Endothelial cell of umbilical vein (primary cell): ENCODE measurements at regions not wholly inside any gene's neighbourhood (a gene's known extent, or its start where the extent isn't known, plus 50 kb on each side); places are given as distances from the start of the nearest gene placed in this dataset.

Experiments used
- BruUV-seq: library from RNA; stranded (reverse); fragments of 400-500 nt; replicated peaks from 2 replicates; lab custom pipeline; 2021; lab: Mats Ljungman, UMichigan
- CTCF ChIA-PET: fragments of 300-600, 350-600 bp; sonication (Branson Sonifier 250); formaldehyde crosslinking; loops from one replicate; lab custom pipeline; 2021; ENCODE audit warnings: antibody characterized with exemption, inconsistent platforms; lab: Charles Lee
- POLR2A ChIA-PET: fragments of 300-600, 350-600 bp; sonication (Branson Sonifier 250); formaldehyde crosslinking; loops from one replicate; lab custom pipeline; 2021; ENCODE audit warnings: antibody characterized with exemption, inconsistent platforms; lab: Charles Lee
- DNase-seq: peaks from one replicate; pipeline ENCODE4 v3.0.0-alpha.2; 2011; ENCODE audit warnings: low read depth, low spot score
- FAIRE-seq: peaks from 2 replicates; lab custom pipeline; 2011; peaks lifted over from hg19 to GRCh38; lab: Jason Lieb, UNC
- H2AFZ ChIP-seq: 2 replicates; pipeline ENCODE4 v1.6.0; 2012; ENCODE audit warnings: low read depth, low read length, control low read depth, inconsistent platforms
- H3K27ac ChIP-seq: 2 replicates; pipeline ENCODE4 v1.5.1; 2011; ENCODE audit warnings: low read depth, mild to moderate bottlenecking, control low read depth, low read length, moderate library complexity; ENCODE audit not compliant: insufficient read depth
- H3K27me3 ChIP-seq, 2 experiments: 2 replicates each; pipeline versions ENCODE4 v1.6.0 to v1.6.1; 2011; ENCODE audit warnings: low read length in 2 of 2, mixed read lengths in 1 of 2; ENCODE audit not compliant: control insufficient read depth in 2 of 2, insufficient read depth in 2 of 2
- H3K36me3 ChIP-seq, 2 experiments: 2 replicates in 1 of 2; 3 replicates in 1 of 2; pipeline ENCODE4 v1.5.1; 2011; ENCODE audit warnings: low read length in 2 of 2, mild to moderate bottlenecking in 1 of 2, moderate library complexity in 1 of 2; ENCODE audit not compliant: control insufficient read depth in 2 of 2, insufficient read depth in 2 of 2; ENCODE audit errors: extremely low read depth in 1 of 2
- H3K4me1 ChIP-seq: 3 replicates; pipeline ENCODE4 v1.5.1; 2011; ENCODE audit warnings: mild to moderate bottlenecking, low read length; ENCODE audit not compliant: control insufficient read depth, insufficient read depth; ENCODE audit errors: extremely low read depth
- H3K4me2 ChIP-seq: 2 replicates; pipeline ENCODE4 v1.6.1; 2011; ENCODE audit warnings: low read length, control low read depth, mixed read lengths; ENCODE audit not compliant: insufficient read depth
- H3K4me3 ChIP-seq, 3 experiments: fragments of 200-600 bp in 1 of 3; sonication (generic), shearing (Covaris generic) in 1 of 3; replicated peaks in 1 of 3; 2 replicates each; pipeline ENCODE4 v1.5.1; 2011 to 2016; ENCODE audit warnings: control low read depth in 3 of 3, low read length in 3 of 3, mild to moderate bottlenecking in 2 of 3, inconsistent platforms in 1 of 3, low read depth in 1 of 3, moderate library complexity in 1 of 3; ENCODE audit not compliant: insufficient read depth in 1 of 3
- H3K79me2 ChIP-seq: 2 replicates; pipeline ENCODE4 v1.6.0; 2012; ENCODE audit warnings: low read length, inconsistent platforms; ENCODE audit not compliant: control insufficient read depth, insufficient read depth
- H3K9ac ChIP-seq: replicated peaks from 2 replicates; pipeline ENCODE3; 2011; ENCODE audit warnings: low read length, control low read depth; ENCODE audit not compliant: insufficient read depth; ENCODE audit errors: extremely low read depth
- H3K9me1 ChIP-seq: replicated peaks from 3 replicates; pipeline ENCODE4 v1.6.0; 2011; ENCODE audit warnings: mild to moderate bottlenecking, low read length; ENCODE audit not compliant: control insufficient read depth, insufficient read depth; ENCODE audit errors: extremely low read depth
- H3K9me3 ChIP-seq: replicated peaks from 2 replicates; pipeline ENCODE4 v1.5.1; 2012; ENCODE audit warnings: low read length, inconsistent platforms; ENCODE audit not compliant: control insufficient read depth, insufficient read depth
- H4K20me1 ChIP-seq: replicated peaks from 2 replicates; pipeline ENCODE3; 2011; ENCODE audit warnings: mild to moderate bottlenecking, low read length; ENCODE audit not compliant: control insufficient read depth, insufficient read depth; ENCODE audit errors: extremely low read depth
- EZH2 ChIP-seq: IDR thresholded peaks from 2 replicates; pipeline ENCODE4 v1.6.1; 2012; ENCODE audit warnings: borderline replicate concordance, low read depth, mild to moderate bottlenecking, moderate library complexity, low read length, inconsistent platforms; ENCODE audit not compliant: severe bottlenecking
- FOS ChIP-seq: IDR thresholded peaks from 2 replicates; pipeline ENCODE4 v1.6.1; 2011; ENCODE audit warnings: mild to moderate bottlenecking, low read length, moderate library complexity, borderline replicate concordance; ENCODE audit not compliant: insufficient read depth
- GATA2 ChIP-seq: IDR thresholded peaks from 2 replicates; pipeline ENCODE4 v1.7.0; 2011; ENCODE audit warnings: low read depth, mild to moderate bottlenecking, moderate library complexity, mixed read lengths, low read length; ENCODE audit not compliant: insufficient read length, insufficient read depth
- JUN ChIP-seq: IDR thresholded peaks from 2 replicates; pipeline ENCODE4 v1.6.1; 2011; ENCODE audit warnings: borderline replicate concordance, low read depth; ENCODE audit not compliant: insufficient read length, insufficient read depth
- MYC ChIP-seq: IDR thresholded peaks from one replicate; pipeline ENCODE4 v1.6.1; 2011; ENCODE audit warnings: mild to moderate bottlenecking, low read depth, low read length
- POLR2A ChIP-seq: IDR thresholded peaks from 2 replicates; pipeline ENCODE4 v1.6.1; 2012; ENCODE audit warnings: low read depth, mild to moderate bottlenecking, control low read depth, low read length
- POLR2AphosphoS5 ChIP-seq: IDR thresholded peaks from 2 replicates; pipeline ENCODE4 v1.6.1; 2012; ENCODE audit warnings: low read depth, mild to moderate bottlenecking, control low read depth, low read length, moderate library complexity; ENCODE audit not compliant: insufficient read depth
- dilution Hi-C: fragments of 300-500 bp; cut with MboI; formaldehyde crosslinking; loops from one replicate; pipeline ENCODE4 v1.15.0; 2019; ENCODE audit warnings: low sequenced_read_pairs; ENCODE audit not compliant: extremely low pct_ligation_motif_present
- intact Hi-C: fragments of 100-400 bp; cut with micrococcal nuclease; formaldehyde crosslinking; loops from one replicate; pipeline ENCODE4 v1.10.0; 2022
- TF ChIP-seq, protein P1 (sequence below), 2 donors: IDR thresholded peaks; 1 replicate in 1 of 2; 2 replicates in 1 of 2; pipeline ENCODE4 v1.5.1; 2011; ENCODE audit warnings: low read length in 2 of 2, mild to moderate bottlenecking in 2 of 2, moderate library complexity in 2 of 2, control low read depth in 1 of 2, inconsistent platforms in 1 of 2, low read depth in 1 of 2; ENCODE audit not compliant: insufficient read depth in 1 of 2; ENCODE audit errors: extremely low read depth in 1 of 2
- TF ChIP-seq, protein P2 (sequence below): IDR thresholded peaks from 2 replicates; pipeline ENCODE4 v1.6.1; 2011; ENCODE audit not compliant: insufficient read depth, insufficient read length

DNA sequence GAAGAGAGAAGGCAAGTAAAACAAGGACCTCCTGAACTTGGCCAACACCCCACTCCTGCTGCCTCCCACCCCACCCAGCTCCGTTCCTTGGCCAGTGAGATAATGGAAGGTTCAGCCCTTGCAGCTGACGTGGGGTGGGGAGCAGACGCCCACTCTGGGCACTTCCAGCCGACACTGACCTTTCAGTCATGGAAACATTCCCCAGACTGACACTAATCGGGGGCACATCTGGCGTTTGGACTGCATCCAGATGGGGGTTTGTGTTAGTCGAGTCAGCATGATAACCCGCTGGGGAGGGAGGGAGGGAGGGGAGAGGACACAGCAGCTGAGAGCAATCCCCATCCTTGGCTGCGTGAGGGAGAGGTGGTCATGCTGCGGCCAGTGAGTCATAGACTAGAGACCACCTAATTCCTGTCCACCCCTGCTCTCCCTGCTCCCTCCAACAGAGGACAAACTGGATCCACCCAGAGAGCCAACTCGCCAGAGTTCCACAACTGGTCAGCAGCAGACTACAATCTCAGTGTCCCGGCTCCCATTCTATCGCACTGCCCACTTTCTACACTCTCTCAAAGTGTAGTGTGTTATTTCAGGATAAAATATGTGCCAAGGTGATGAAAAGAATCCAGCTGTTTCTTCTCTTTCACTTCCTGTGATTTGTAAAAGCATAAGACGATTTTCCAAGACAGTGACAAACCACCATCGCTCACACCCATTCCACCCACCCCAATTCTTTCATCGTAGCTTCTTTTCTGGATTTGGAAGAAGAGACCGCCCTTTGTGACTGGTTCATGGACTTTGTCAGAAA, 115.4 kb upstream of the PKDCC start:
- Histone ChIP-seq H3K9me3 (no peaks in the 10 kb centered on the region), H3K9ac (no peak overlapping the region), H3K4me1 (no peaks in the 10 kb centered on the region), H3K4me2 (no peak overlapping the region), H4K20me1 (no peaks in the 10 kb centered on the region), H3K27me3 (peaks cover 8% of the 10 kb centered on the region in 2 experiments), H3K36me3 (no peaks in the 10 kb centered on the region), H3K9me1 (no peaks in the 10 kb centered on the region), H3K4me3 (no peak overlapping the region), H2AFZ (no peak overlapping the region), H3K27ac (no peak overlapping the region), H3K79me2 (no peaks in the 10 kb centered on the region)
- ChIA-PET POLR2A (no interaction called here), CTCF (interaction anchor here (1.1 kb wide), 1 partner anchor 26 kb away, joined by 3 read pairs; no protein-coding TSS in a partner anchor)
- intact Hi-C loops (no loop called here), dilution Hi-C loops (no loop called here)
- BruUV-seq, result no TSS peak
- FAIRE-seq (no peak), DNase-seq (no peak)
- TF ChIP-seq POLR2A (no peak), POLR2AphosphoS5 (no peak), FOS (no peak), GATA2 (no peak), MYC (no peak), JUN (no peak), EZH2 (no peak)
- TF ChIP-seq, protein P1, sequence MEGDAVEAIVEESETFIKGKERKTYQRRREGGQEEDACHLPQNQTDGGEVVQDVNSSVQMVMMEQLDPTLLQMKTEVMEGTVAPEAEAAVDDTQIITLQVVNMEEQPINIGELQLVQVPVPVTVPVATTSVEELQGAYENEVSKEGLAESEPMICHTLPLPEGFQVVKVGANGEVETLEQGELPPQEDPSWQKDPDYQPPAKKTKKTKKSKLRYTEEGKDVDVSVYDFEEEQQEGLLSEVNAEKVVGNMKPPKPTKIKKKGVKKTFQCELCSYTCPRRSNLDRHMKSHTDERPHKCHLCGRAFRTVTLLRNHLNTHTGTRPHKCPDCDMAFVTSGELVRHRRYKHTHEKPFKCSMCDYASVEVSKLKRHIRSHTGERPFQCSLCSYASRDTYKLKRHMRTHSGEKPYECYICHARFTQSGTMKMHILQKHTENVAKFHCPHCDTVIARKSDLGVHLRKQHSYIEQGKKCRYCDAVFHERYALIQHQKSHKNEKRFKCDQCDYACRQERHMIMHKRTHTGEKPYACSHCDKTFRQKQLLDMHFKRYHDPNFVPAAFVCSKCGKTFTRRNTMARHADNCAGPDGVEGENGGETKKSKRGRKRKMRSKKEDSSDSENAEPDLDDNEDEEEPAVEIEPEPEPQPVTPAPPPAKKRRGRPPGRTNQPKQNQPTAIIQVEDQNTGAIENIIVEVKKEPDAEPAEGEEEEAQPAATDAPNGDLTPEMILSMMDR (IDR thresholded peaks at IDR 0.05; ENCODE audit: extremely low read depth in 1 of 2, insufficient read depth in 1 of 2, low read depth in 1 of 2, low read length in 2 of 2), result no peak
- TF ChIP-seq, protein P2, sequence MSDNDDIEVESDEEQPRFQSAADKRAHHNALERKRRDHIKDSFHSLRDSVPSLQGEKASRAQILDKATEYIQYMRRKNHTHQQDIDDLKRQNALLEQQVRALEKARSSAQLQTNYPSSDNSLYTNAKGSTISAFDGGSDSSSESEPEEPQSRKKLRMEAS, result no peak
